ENCODE measurements at regions not wholly inside any gene's neighbourhood (a gene's known extent, or its start where the extent isn't known, plus 50 kb on each side); places are given as distances from the start of the nearest gene placed in this dataset.

- DNase-seq: no peak
- Histone ChIP-seq H3K23ac (ENCODE audit: low read length) (no peak overlapping the region), H3K56ac (ENCODE audit: low read length) (no peak overlapping the region), H3K36me3 (ENCODE audit: control insufficient read depth, insufficient read depth, low read length) (no peaks in the 10 kb centered on the region), H4K5ac (ENCODE audit: low read length) (no peak overlapping the region), H3K79me2 (ENCODE audit: control insufficient read depth, insufficient read depth, low read length) (no peaks in the 10 kb centered on the region), H3K27me3 (ENCODE audit: insufficient read depth, low read length, poor library complexity) (no peaks in the 10 kb centered on the region), H2BK5ac (ENCODE audit: low read length) (no peak overlapping the region), H3K27ac (ENCODE audit: low read depth, low read length) (no peak overlapping the region), H2BK120ac (ENCODE audit: low read depth, low read length) (no peak overlapping the region), H3K18ac (ENCODE audit: low read length) (no peak overlapping the region), H3K79me1 (ENCODE audit: low read length) (no peaks in the 10 kb centered on the region), H2AK5ac (ENCODE audit: low read length) (no peak overlapping the region), H3K4me3 (ENCODE audit: low read length) (no peak overlapping the region), H3K4me2 (ENCODE audit: low read length) (no peak overlapping the region), H2BK15ac (replicated peaks; ENCODE audit: low read depth) (no peak overlapping the region), H3K9ac (ENCODE audit: low read length) (no peak overlapping the region), H4K8ac (ENCODE audit: low read depth, low read length) (no peak overlapping the region), H3K4me1 (ENCODE audit: control insufficient read depth, low read depth, low read length) (no peaks in the 10 kb centered on the region), H3K4ac (ENCODE audit: low read depth, low read length) (no peak overlapping the region)
Observed at GRCh38 chr11:25742800-25743199, 589.1 kb upstream of the ANO3 start.

GRCh38 chr11:25755381-25755780, 576.5 kb upstream of the ANO3 start:
- WGBS (ENCODE audit: extremely low coverage, insufficient coverage, low lambda C conversion rate): no CpG with 5 or more reads among the region's 2 CpGs
- H4K8ac ChIP-seq (ENCODE audit: low read depth, low read length): no peak overlapping the region
- no peak overlapping the region for H3K4me3 ChIP-seq (ENCODE audit: low read length)
- no peak overlapping the region for H3K56ac ChIP-seq (ENCODE audit: low read length)
- no peak overlapping the region for H4K5ac ChIP-seq (ENCODE audit: low read length)
- H3K4me1 ChIP-seq (ENCODE audit: control insufficient read depth, low read depth, low read length): no peaks in the 10 kb centered on the region
- H3K36me3 ChIP-seq (ENCODE audit: control insufficient read depth, insufficient read depth, low read length): no peaks in the 10 kb centered on the region
- no peak overlapping the region for H3K27ac ChIP-seq (ENCODE audit: low read depth, low read length)
- no peaks in the 10 kb centered on the region for H3K27me3 ChIP-seq (ENCODE audit: insufficient read depth, low read length, poor library complexity)
- H3K18ac ChIP-seq (ENCODE audit: low read length): no peak overlapping the region
- H3K79me1 ChIP-seq (ENCODE audit: low read length): no peaks in the 10 kb centered on the region
- no peak overlapping the region for H3K9ac ChIP-seq (ENCODE audit: low read length)
- no peak overlapping the region for H2AK5ac ChIP-seq (ENCODE audit: low read length)
- no peak overlapping the region for H3K23ac ChIP-seq (ENCODE audit: low read length)
- no peak overlapping the region for H3K4me2 ChIP-seq (ENCODE audit: low read length)
- H3K4ac ChIP-seq (ENCODE audit: low read depth, low read length): no peak overlapping the region
- DNase-seq: no peak
- H2BK120ac ChIP-seq (ENCODE audit: low read depth, low read length): no peak overlapping the region
- no peak overlapping the region for H2BK5ac ChIP-seq (ENCODE audit: low read length)
- H2BK15ac ChIP-seq (replicated peaks; ENCODE audit: low read depth): no peak overlapping the region
- H3K79me2 ChIP-seq (ENCODE audit: control insufficient read depth, insufficient read depth, low read length): no peaks in the 10 kb centered on the region

- Histone ChIP-seq H3K4me3 (ENCODE audit: low read length) (no peak overlapping the region), H3K79me2 (ENCODE audit: control insufficient read depth, insufficient read depth, low read length) (no peaks in the 10 kb centered on the region), H3K79me1 (ENCODE audit: low read length) (no peaks in the 10 kb centered on the region), H3K9ac (ENCODE audit: low read length) (no peak overlapping the region), H3K23ac (ENCODE audit: low read length) (no peak overlapping the region), H2AK5ac (ENCODE audit: low read length) (no peak overlapping the region), H2BK15ac (replicated peaks; ENCODE audit: low read depth) (no peak overlapping the region), H3K27ac (ENCODE audit: low read depth, low read length) (no peak overlapping the region), H3K4me1 (ENCODE audit: control insufficient read depth, low read depth, low read length) (no peaks in the 10 kb centered on the region), H3K56ac (ENCODE audit: low read length) (no peak overlapping the region), H3K27me3 (ENCODE audit: insufficient read depth, low read length, poor library complexity) (no peaks in the 10 kb centered on the region), H3K18ac (ENCODE audit: low read length) (no peak overlapping the region), H2BK5ac (ENCODE audit: low read length) (no peak overlapping the region), H3K4me2 (ENCODE audit: low read length) (no peak overlapping the region), H3K36me3 (ENCODE audit: control insufficient read depth, insufficient read depth, low read length) (no peaks in the 10 kb centered on the region), H2BK120ac (ENCODE audit: low read depth, low read length) (no peak overlapping the region), H3K4ac (ENCODE audit: low read depth, low read length) (no peak overlapping the region), H4K8ac (ENCODE audit: low read depth, low read length) (no peak overlapping the region), H4K5ac (ENCODE audit: low read length) (no peak overlapping the region)
- WGBS (ENCODE audit: extremely low coverage, insufficient coverage, low lambda C conversion rate): no CpG with 5 or more reads among the region's 23 CpGs
- no peak for DNase-seq
Observed at GRCh38 chr11:25755918-25756584, 575.9 kb upstream of the ANO3 start.

GRCh38 chr11:25758145-25758661, 573.7 kb upstream of the ANO3 start:
- no peak overlapping the region for H3K9ac ChIP-seq (ENCODE audit: low read length)
- no CpG with 5 or more reads among the region's 6 CpGs for WGBS (ENCODE audit: extremely low coverage, insufficient coverage, low lambda C conversion rate)
- no peak overlapping the region for H3K23ac ChIP-seq (ENCODE audit: low read length)
- H3K79me1 ChIP-seq (ENCODE audit: low read length): no peaks in the 10 kb centered on the region
- H3K79me2 ChIP-seq (ENCODE audit: control insufficient read depth, insufficient read depth, low read length): no peaks in the 10 kb centered on the region
- H2BK120ac ChIP-seq (ENCODE audit: low read depth, low read length): no peak overlapping the region
- H3K36me3 ChIP-seq (ENCODE audit: control insufficient read depth, insufficient read depth, low read length): no peaks in the 10 kb centered on the region
- no peak overlapping the region for H3K56ac ChIP-seq (ENCODE audit: low read length)
- no peak overlapping the region for H4K5ac ChIP-seq (ENCODE audit: low read length)
- H3K4ac ChIP-seq (ENCODE audit: low read depth, low read length): no peak overlapping the region
- H3K27me3 ChIP-seq (ENCODE audit: insufficient read depth, low read length, poor library complexity): no peaks in the 10 kb centered on the region
- no peaks in the 10 kb centered on the region for H3K4me1 ChIP-seq (ENCODE audit: control insufficient read depth, low read depth, low read length)
- H3K4me3 ChIP-seq (ENCODE audit: low read length): no peak overlapping the region
- H2BK15ac ChIP-seq (replicated peaks; ENCODE audit: low read depth): no peak overlapping the region
- H3K4me2 ChIP-seq (ENCODE audit: low read length): no peak overlapping the region
- H3K27ac ChIP-seq (ENCODE audit: low read depth, low read length): no peak overlapping the region
- no peak overlapping the region for H4K8ac ChIP-seq (ENCODE audit: low read depth, low read length)
- H2BK5ac ChIP-seq (ENCODE audit: low read length): no peak overlapping the region
- no peak for DNase-seq
- no peak overlapping the region for H2AK5ac ChIP-seq (ENCODE audit: low read length)
- no peak overlapping the region for H3K18ac ChIP-seq (ENCODE audit: low read length)

GRCh38 chr11:25766332-25767015, 565.5 kb upstream of the ANO3 start:
- Histone ChIP-seq H4K8ac (ENCODE audit: low read depth, low read length) (no peak overlapping the region), H2BK15ac (replicated peaks; ENCODE audit: low read depth) (no peak overlapping the region), H3K9ac (ENCODE audit: low read length) (no peak overlapping the region), H3K4me3 (ENCODE audit: low read length) (no peak overlapping the region), H2BK120ac (ENCODE audit: low read depth, low read length) (no peak overlapping the region), H3K4me1 (ENCODE audit: control insufficient read depth, low read depth, low read length) (no peaks in the 10 kb centered on the region), H4K5ac (ENCODE audit: low read length) (no peak overlapping the region), H3K79me2 (ENCODE audit: control insufficient read depth, insufficient read depth, low read length) (no peaks in the 10 kb centered on the region), H3K4ac (ENCODE audit: low read depth, low read length) (no peak overlapping the region), H3K56ac (ENCODE audit: low read length) (no peak overlapping the region), H3K18ac (ENCODE audit: low read length) (no peak overlapping the region), H3K36me3 (ENCODE audit: control insufficient read depth, insufficient read depth, low read length) (no peaks in the 10 kb centered on the region), H3K79me1 (ENCODE audit: low read length) (no peaks in the 10 kb centered on the region), H3K4me2 (ENCODE audit: low read length) (no peak overlapping the region), H2AK5ac (ENCODE audit: low read length) (no peak overlapping the region), H2BK5ac (ENCODE audit: low read length) (no peak overlapping the region), H3K23ac (ENCODE audit: low read length) (no peak overlapping the region), H3K27me3 (ENCODE audit: insufficient read depth, low read length, poor library complexity) (no peaks in the 10 kb centered on the region), H3K27ac (ENCODE audit: low read depth, low read length) (no peak overlapping the region)
- WGBS (ENCODE audit: extremely low coverage, insufficient coverage, low lambda C conversion rate): no CpG with 5 or more reads among the region's 4 CpGs
- DNase-seq: no peak

Data from mesendoderm (in vitro differentiated cells).